HCT116 (cell line): ENCODE measurements at regions not wholly inside any gene's neighbourhood (a gene's known extent, or its start where the extent isn't known, plus 50 kb on each side); places are given as distances from the start of the nearest gene placed in this dataset.

Source experiments
- ATAC-seq: fragments of 200-7000 bp; cut with Tn5 transposase; 2 replicates; pipeline ENCODE4 v1.9.1; 2020; ENCODE audit warnings: mild to moderate bottlenecking, moderate library complexity
- BruUV-seq: library from RNA; stranded (reverse); fragments of 400-500 nt; replicated peaks from 2 replicates; lab custom pipeline; 2021; lab: Mats Ljungman, UMichigan
- CTCF ChIA-PET: fragments of 300-600 bp; sonication (Branson Sonifier 250); formaldehyde crosslinking; loops from one replicate; lab custom pipeline; 2021; ENCODE audit warnings: antibody characterized with exemption; lab: Charles Lee
- POLR2A ChIA-PET: fragments of 300-600, 350-600 bp; sonication (Branson Sonifier 250); formaldehyde crosslinking; loops from one replicate; lab custom pipeline; 2021; ENCODE audit warnings: antibody characterized with exemption; lab: Charles Lee
- RAD21 ChIA-PET, 2 experiments: fragments of 300-600 bp; sonication (Branson Sonifier 250); formaldehyde crosslinking; loops; one replicate each; lab custom pipeline; 2023; ENCODE audit warnings: low total read pairs in 2 of 2; ENCODE audit not compliant: uncharacterized antibody in 2 of 2, unreplicated experiment in 2 of 2, low non-redundant PET in 1 of 2; lab: Charles Lee
- DNase-seq: peaks from one replicate; pipeline ENCODE4 v3.0.0-alpha.2; 2010; ENCODE audit warnings: low read depth, low spot score
- H2AFZ ChIP-seq: fragments of 200-600 bp; shearing (Covaris generic), sonication (generic); 2 replicates; pipeline ENCODE4 v1.6.1; 2017; ENCODE audit warnings: low read depth, mixed run types, mixed read lengths, antibody characterized with exemption, low read length; ENCODE audit not compliant: poor library complexity, severe bottlenecking
- H3K27ac ChIP-seq: 2 replicates; pipeline ENCODE4 v1.5.1; 2012; ENCODE audit warnings: low read depth, low read length
- H3K27me3 ChIP-seq: fragments of 200-600 bp; sonication (generic); 2 replicates; pipeline ENCODE4 v1.6.1; 2016; ENCODE audit warnings: mixed run types, low read length, mixed read lengths; ENCODE audit not compliant: insufficient read depth
- H3K36me3 ChIP-seq, 2 experiments: fragments of 200-500 bp in 1 of 2; fragments of 200-600 bp in 1 of 2; sonication (Bioruptor generic) in 1 of 2; sonication (generic) in 1 of 2; 2 replicates each; pipeline versions ENCODE4 v1.5.1 to v1.6.1; 2014 to 2016; ENCODE audit warnings: low read length in 2 of 2, inconsistent platforms in 1 of 2, mixed read lengths in 1 of 2, mixed run types in 1 of 2; ENCODE audit not compliant: insufficient read depth in 2 of 2, control insufficient read depth in 1 of 2
- H3K4me1 ChIP-seq, 2 experiments: fragments of 200-600 bp in 1 of 2; sonication (generic) in 1 of 2; 2 replicates each; pipeline versions ENCODE4 v1.5.1 to v1.6.1; 2012 to 2017; ENCODE audit warnings: low read length in 2 of 2, inconsistent platforms in 1 of 2, mild to moderate bottlenecking in 1 of 2, mixed read lengths in 1 of 2, mixed run types in 1 of 2, moderate library complexity in 1 of 2; ENCODE audit not compliant: insufficient read depth in 2 of 2, control insufficient read depth in 1 of 2
- H3K4me2 ChIP-seq: fragments of 200-600 bp; sonication (generic); 2 replicates; pipeline ENCODE4 v1.6.1; 2017; ENCODE audit warnings: mixed run types, low read length, mixed read lengths
- H3K4me3 ChIP-seq, 2 experiments: fragments of 200-600 bp in 1 of 2; sonication (generic) in 1 of 2; replicated peaks in 1 of 2; 2 replicates each; pipeline ENCODE4 v1.5.1; 2011 to 2016; ENCODE audit warnings: low read length in 2 of 2, control low read depth in 1 of 2, low read depth in 1 of 2, mild to moderate bottlenecking in 1 of 2, mixed read lengths in 1 of 2, mixed run types in 1 of 2
- H3K79me2 ChIP-seq: fragments of 200-600 bp; sonication (generic); 2 replicates; pipeline ENCODE4 v1.6.1; 2017; ENCODE audit warnings: mild to moderate bottlenecking, mixed run types, low read length, moderate library complexity, mixed read lengths; ENCODE audit not compliant: insufficient read depth
- H3K9ac ChIP-seq: fragments of 200-600 bp; sonication (generic); 2 replicates; pipeline ENCODE4 v1.6.1; 2016; ENCODE audit warnings: low read length, mixed read lengths
- H3K9me2 ChIP-seq: fragments of 200-600 bp; sonication (generic), shearing (Covaris generic); 2 replicates; pipeline ENCODE4 v1.6.1; 2017; ENCODE audit warnings: mixed run types, mild to moderate bottlenecking, moderate library complexity; ENCODE audit not compliant: insufficient read depth
- H3K9me3 ChIP-seq, 2 experiments: fragments of 200-500 bp in 1 of 2; fragments of 200-600 bp in 1 of 2; sonication (Bioruptor generic) in 1 of 2; sonication (generic) in 1 of 2; 2 replicates each; pipeline ENCODE4 v1.6.1; 2014 to 2017; ENCODE audit warnings: low read length in 2 of 2, mixed read lengths in 2 of 2, inconsistent platforms in 1 of 2, low read depth in 1 of 2, mild to moderate bottlenecking in 1 of 2, mixed run types in 1 of 2, moderate library complexity in 1 of 2; ENCODE audit not compliant: control insufficient read depth in 1 of 2, insufficient read depth in 1 of 2
- H4K20me1 ChIP-seq: fragments of 200-600 bp; sonication (generic), shearing (Covaris generic); 2 replicates; pipeline ENCODE4 v1.6.1; 2017; ENCODE audit warnings: mixed run types, mild to moderate bottlenecking, moderate library complexity; ENCODE audit not compliant: insufficient read depth
- CBX3 ChIP-seq: IDR thresholded peaks from 2 replicates; pipeline ENCODE4 v1.6.1; 2012; ENCODE audit warnings: low read depth
- CEBPB ChIP-seq: IDR thresholded peaks from 2 replicates; pipeline ENCODE4 v1.6.1; 2012; ENCODE audit warnings: low read depth
- EGR1 ChIP-seq: IDR thresholded peaks from 2 replicates; pipeline ENCODE4 v1.6.1; 2012; ENCODE audit warnings: low read depth
- ELF1 ChIP-seq: IDR thresholded peaks from 2 replicates; pipeline ENCODE4 v1.6.1; 2012; ENCODE audit warnings: low read depth, borderline replicate concordance
- EZH2 ChIP-seq: fragments of 200-600 bp; sonication (generic); IDR thresholded peaks from 2 replicates; pipeline ENCODE4 v1.6.1; 2017; ENCODE audit warnings: antibody characterized with exemption, mixed run types
- EZH2phosphoT487 ChIP-seq: fragments of 200-600 bp; IDR thresholded peaks from 2 replicates; pipeline ENCODE4 v1.6.1; 2018; ENCODE audit warnings: antibody characterized with exemption, borderline replicate concordance
- FOSL1 ChIP-seq: IDR thresholded peaks from 2 replicates; pipeline ENCODE4 v1.6.1; 2012; ENCODE audit warnings: low read depth
- JUND ChIP-seq: IDR thresholded peaks from 2 replicates; pipeline ENCODE4 v1.6.1; 2012
- POLR2A ChIP-seq: IDR thresholded peaks from 2 replicates; pipeline ENCODE4 v1.7.0; 2011; ENCODE audit warnings: borderline replicate concordance; ENCODE audit not compliant: insufficient read depth, insufficient read length; ENCODE audit errors: extremely low read depth
- POLR2AphosphoS5 ChIP-seq: IDR thresholded peaks from 2 replicates; pipeline ENCODE4 v1.6.1; 2011; ENCODE audit warnings: mild to moderate bottlenecking, low read depth, low read length, moderate library complexity
- SIN3A ChIP-seq: IDR thresholded peaks from 2 replicates; pipeline ENCODE4 v1.6.1; 2012; ENCODE audit warnings: low read depth
- intact Hi-C: fragments of 100-400 bp; cut with micrococcal nuclease; formaldehyde crosslinking; loops from 2 replicates; pipeline ENCODE4 v1.10.0; 2022
- TF ChIP-seq, protein P1 (sequence below): IDR thresholded peaks from 2 replicates; pipeline ENCODE4 v1.6.1; 2012; ENCODE audit warnings: low read depth
- TF ChIP-seq, protein P2 (sequence below): IDR thresholded peaks from 2 replicates; pipeline ENCODE4 v1.6.1; 2012

DNA sequence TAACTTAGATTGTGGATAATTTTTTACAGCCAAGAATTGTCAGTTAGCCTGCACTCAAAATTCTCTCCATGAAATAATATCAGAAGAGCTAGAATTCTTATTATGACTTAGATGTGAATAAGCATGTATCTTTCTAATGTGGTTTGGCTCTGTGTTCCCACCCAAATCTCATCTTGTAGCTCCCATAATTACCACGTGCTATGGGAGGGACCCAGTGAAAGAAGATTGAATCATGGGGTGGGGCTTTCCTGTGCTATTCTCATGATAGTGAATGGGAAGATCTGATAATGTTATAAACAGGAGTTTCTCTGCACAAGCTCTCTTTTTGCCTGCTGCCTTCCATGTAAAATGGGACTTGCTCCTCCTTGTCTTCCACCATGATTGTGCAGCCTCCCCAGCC is 176.8 kb downstream of the MAT2B start:
- RAD21 ChIA-PET: no interaction called here

More for the DNA sequence above, 176.8 kb downstream of the MAT2B start:
- intact Hi-C loops: no loop called here
- Histone ChIP-seq H3K9me3 (no peaks in the 10 kb centered on the region), H2AFZ (no peak overlapping the region), H3K36me3 (no peaks in the 10 kb centered on the region), H4K20me1 (no peaks in the 10 kb centered on the region), H3K27ac (no peak overlapping the region), H3K9me2 (no peaks in the 10 kb centered on the region), H3K4me3 (no peak overlapping the region), H3K4me2 (no peak overlapping the region), H3K27me3 (no peaks in the 10 kb centered on the region), H3K9ac (no peak overlapping the region), H3K4me1 (no peaks in the 10 kb centered on the region), H3K79me2 (no peaks in the 10 kb centered on the region)
- ChIA-PET POLR2A (no interaction called here), CTCF (no interaction called here)
- no peak for ATAC-seq
- BruUV-seq: no TSS peak
- no peak for TF ChIP-seq CEBPB
- TF ChIP-seq SIN3A: no peak
- no peak for TF ChIP-seq EGR1
- no peak for TF ChIP-seq EZH2
- no peak for TF ChIP-seq POLR2A
- TF ChIP-seq FOSL1: no peak
- TF ChIP-seq, protein P1, sequence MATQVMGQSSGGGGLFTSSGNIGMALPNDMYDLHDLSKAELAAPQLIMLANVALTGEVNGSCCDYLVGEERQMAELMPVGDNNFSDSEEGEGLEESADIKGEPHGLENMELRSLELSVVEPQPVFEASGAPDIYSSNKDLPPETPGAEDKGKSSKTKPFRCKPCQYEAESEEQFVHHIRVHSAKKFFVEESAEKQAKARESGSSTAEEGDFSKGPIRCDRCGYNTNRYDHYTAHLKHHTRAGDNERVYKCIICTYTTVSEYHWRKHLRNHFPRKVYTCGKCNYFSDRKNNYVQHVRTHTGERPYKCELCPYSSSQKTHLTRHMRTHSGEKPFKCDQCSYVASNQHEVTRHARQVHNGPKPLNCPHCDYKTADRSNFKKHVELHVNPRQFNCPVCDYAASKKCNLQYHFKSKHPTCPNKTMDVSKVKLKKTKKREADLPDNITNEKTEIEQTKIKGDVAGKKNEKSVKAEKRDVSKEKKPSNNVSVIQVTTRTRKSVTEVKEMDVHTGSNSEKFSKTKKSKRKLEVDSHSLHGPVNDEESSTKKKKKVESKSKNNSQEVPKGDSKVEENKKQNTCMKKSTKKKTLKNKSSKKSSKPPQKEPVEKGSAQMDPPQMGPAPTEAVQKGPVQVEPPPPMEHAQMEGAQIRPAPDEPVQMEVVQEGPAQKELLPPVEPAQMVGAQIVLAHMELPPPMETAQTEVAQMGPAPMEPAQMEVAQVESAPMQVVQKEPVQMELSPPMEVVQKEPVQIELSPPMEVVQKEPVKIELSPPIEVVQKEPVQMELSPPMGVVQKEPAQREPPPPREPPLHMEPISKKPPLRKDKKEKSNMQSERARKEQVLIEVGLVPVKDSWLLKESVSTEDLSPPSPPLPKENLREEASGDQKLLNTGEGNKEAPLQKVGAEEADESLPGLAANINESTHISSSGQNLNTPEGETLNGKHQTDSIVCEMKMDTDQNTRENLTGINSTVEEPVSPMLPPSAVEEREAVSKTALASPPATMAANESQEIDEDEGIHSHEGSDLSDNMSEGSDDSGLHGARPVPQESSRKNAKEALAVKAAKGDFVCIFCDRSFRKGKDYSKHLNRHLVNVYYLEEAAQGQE: no peak
- no peak for TF ChIP-seq ELF1
- TF ChIP-seq EZH2phosphoT487: no peak
- TF ChIP-seq, protein P2, sequence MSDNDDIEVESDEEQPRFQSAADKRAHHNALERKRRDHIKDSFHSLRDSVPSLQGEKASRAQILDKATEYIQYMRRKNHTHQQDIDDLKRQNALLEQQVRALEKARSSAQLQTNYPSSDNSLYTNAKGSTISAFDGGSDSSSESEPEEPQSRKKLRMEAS: no peak
- no peak for TF ChIP-seq POLR2AphosphoS5
- TF ChIP-seq JUND: no peak
- TF ChIP-seq CBX3: no peak
- no peak for DNase-seq
